ENCODE measurements at regions not wholly inside any gene's neighbourhood (a gene's known extent, or its start where the extent isn't known, plus 50 kb on each side); places are given as distances from the start of the nearest gene placed in this dataset.
A peak's percentile ranks its signal among the peaks of the same experiment; 100 is the strongest.

DNA sequence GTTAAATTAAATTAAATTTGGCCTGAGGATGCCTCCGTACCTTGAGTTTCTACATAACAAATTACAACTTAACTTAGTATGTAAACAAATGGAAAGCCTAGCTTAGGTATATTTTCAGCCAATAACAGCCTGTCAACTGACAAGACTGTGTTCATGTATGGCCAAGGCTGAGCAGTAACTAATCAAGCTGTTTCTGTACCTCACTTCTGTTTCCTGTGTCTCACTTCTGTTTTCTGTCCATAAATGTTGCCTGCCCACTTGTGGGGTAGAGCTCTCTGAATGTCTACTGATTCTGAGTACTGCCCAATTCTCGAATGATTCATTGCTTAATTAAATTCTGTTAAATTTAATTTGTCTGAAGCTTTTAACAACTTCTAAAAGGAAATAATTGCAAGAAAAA lies 445.2 kb downstream of the PCDH11X start:
- TF ChIP-seq, protein P1, sequence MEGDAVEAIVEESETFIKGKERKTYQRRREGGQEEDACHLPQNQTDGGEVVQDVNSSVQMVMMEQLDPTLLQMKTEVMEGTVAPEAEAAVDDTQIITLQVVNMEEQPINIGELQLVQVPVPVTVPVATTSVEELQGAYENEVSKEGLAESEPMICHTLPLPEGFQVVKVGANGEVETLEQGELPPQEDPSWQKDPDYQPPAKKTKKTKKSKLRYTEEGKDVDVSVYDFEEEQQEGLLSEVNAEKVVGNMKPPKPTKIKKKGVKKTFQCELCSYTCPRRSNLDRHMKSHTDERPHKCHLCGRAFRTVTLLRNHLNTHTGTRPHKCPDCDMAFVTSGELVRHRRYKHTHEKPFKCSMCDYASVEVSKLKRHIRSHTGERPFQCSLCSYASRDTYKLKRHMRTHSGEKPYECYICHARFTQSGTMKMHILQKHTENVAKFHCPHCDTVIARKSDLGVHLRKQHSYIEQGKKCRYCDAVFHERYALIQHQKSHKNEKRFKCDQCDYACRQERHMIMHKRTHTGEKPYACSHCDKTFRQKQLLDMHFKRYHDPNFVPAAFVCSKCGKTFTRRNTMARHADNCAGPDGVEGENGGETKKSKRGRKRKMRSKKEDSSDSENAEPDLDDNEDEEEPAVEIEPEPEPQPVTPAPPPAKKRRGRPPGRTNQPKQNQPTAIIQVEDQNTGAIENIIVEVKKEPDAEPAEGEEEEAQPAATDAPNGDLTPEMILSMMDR (conservative IDR thresholded peaks at IDR 0.05; ENCODE audit: low read depth), result no peak
- ChIA-PET POLR2A (ENCODE audit: low non-redundant PET) (no interaction called here), CTCF (no interaction called here)
- no peak for DNase-seq (ENCODE audit: low spot score)
- H3K27ac ChIP-seq, result no peak overlapping the region

- TF ChIP-seq, protein P1 (conservative IDR thresholded peaks at IDR 0.05; ENCODE audit: low read depth), result no peak
- POLR2A ChIA-PET (ENCODE audit: low non-redundant PET), result no interaction called here
- no peak for DNase-seq (ENCODE audit: low spot score)
- no peak overlapping the region for H3K27ac ChIP-seq
- CTCF ChIA-PET, result no interaction called here
Measured at GRCh38 chrX:92230628-92231027, 451.5 kb downstream of the PCDH11X start.

DNA sequence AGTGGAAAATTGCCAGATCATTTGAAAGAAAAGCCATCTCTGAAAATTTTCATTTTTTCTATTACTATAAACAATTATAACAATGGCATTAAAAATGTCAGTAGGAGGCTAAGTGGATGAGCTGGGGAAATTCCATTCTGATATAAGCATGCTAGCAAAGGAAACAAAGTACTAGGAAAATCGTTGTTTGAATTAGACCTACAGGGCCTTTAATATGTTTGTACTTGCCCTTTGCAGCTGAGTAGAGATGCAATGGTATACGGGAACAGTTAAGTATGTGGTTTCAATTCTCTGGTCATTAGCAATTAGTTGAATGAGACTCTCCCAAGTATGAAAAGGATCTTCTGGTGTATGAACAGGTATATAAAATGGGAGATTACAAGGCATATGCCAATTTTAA lies 452.2 kb downstream of the PCDH11X start:
- TF ChIP-seq, protein P1 (conservative IDR thresholded peaks at IDR 0.05; ENCODE audit: low read depth), result no peak
- no peak for DNase-seq (ENCODE audit: low spot score)
- H3K27ac ChIP-seq, result no peak overlapping the region
- ChIA-PET CTCF (no interaction called here), POLR2A (ENCODE audit: low non-redundant PET) (no interaction called here)

GRCh38 chrX:92232182-92232581 lies 453.0 kb downstream of the PCDH11X start:
- DNase-seq (ENCODE audit: low spot score), result no peak
- H3K27ac ChIP-seq, result no peak overlapping the region
- CTCF ChIA-PET, result no interaction called here
- POLR2A ChIA-PET (ENCODE audit: low non-redundant PET), result no interaction called here
- TF ChIP-seq, protein P1 (conservative IDR thresholded peaks at IDR 0.05; ENCODE audit: low read depth), result peak; percentile 25

DNA sequence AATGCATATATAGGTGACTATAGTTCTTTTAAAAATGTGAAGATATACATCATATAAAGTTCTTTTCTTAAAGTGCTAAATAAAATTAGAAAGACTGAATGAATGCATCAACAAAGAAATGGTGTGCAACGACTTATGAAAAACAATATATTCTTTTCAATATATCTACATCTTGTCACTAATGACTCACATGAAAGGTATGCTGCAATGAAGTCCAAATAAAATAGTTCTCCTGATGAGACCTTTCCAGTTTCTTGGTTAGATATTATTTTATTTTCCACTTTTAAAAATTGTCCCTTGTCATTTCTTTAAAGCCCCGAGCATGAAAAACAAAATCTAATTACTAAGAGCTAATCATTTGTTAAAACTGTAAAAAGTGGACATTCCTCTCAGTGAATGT lies 462.1 kb downstream of the PCDH11X start:
- H3K27ac ChIP-seq, result no peak overlapping the region
- TF ChIP-seq, protein P1 (conservative IDR thresholded peaks at IDR 0.05; ENCODE audit: low read depth), result no peak
- CTCF ChIA-PET, result no interaction called here
- POLR2A ChIA-PET (ENCODE audit: low non-redundant PET), result no interaction called here
- no peak for DNase-seq (ENCODE audit: low spot score)

DNA sequence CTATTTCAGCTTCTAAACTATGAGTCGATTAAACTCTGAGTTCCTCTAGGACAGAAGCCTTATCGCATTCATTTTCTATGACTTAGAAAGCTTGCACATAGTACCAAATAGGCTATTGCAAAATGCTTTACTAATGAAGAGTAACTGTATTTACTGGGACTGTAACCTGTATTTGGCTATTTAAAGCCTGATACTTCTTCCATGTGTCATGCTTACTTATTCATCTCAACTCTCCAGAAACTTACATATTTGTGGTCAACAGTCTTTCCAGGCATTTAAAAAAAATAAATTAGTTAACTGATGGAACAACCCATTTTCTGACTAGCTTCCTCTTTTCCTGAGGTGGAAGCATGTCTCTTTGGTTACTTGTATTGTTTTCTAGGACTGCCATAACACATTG lies 467.9 kb downstream of the PCDH11X start:
- peak; percentile 26 for DNase-seq (ENCODE audit: low spot score)
- ChIA-PET POLR2A (ENCODE audit: low non-redundant PET) (no interaction called here), CTCF (interaction anchor here (0.5 kb wide), 1 partner anchor 1292 kb away, joined by 4 read pairs; no protein-coding TSS in a partner anchor)
- TF ChIP-seq, protein P1 (conservative IDR thresholded peaks at IDR 0.05; ENCODE audit: low read depth), result no peak
- no peak overlapping the region for H3K27ac ChIP-seq

- TF ChIP-seq, protein P1 (conservative IDR thresholded peaks at IDR 0.05; ENCODE audit: low read depth), result no peak
- DNase-seq (ENCODE audit: low spot score), result no peak
- POLR2A ChIA-PET (ENCODE audit: low non-redundant PET), result no interaction called here
- CTCF ChIA-PET, result no interaction called here
- no peak overlapping the region for H3K27ac ChIP-seq
Measured at GRCh38 chrX:92249125-92249524, 469.9 kb downstream of the PCDH11X start.
